AG04450 (cell line): ENCODE measurements at regions not wholly inside any gene's neighbourhood (a gene's known extent, or its start where the extent isn't known, plus 50 kb on each side); places are given as distances from the start of the nearest gene placed in this dataset.

Experiments
- CTCF ChIA-PET: fragments of 300-600, 350-600 bp; formaldehyde crosslinking; extraction: SDS; loops from one replicate; lab custom pipeline; 2022; ENCODE audit warnings: antibody characterized with exemption, inconsistent platforms; lab: Charles Lee
- POLR2A ChIA-PET: fragments of 350-600 bp; formaldehyde crosslinking; extraction: SDS; loops from one replicate; lab custom pipeline; 2021; ENCODE audit warnings: antibody characterized with exemption, inconsistent platforms; lab: Yijun Ruan, JAX
- DNase-seq: peaks from one replicate; pipeline ENCODE4 v3.0.0-alpha.2; 2011; ENCODE audit warnings: low read depth, low spot score
- H3K27ac ChIP-seq: one replicate; pipeline ENCODE4 v1.5.1; 2012; ENCODE audit warnings: low read depth, low read length, control low read depth
- H3K27me3 ChIP-seq: one replicate; pipeline ENCODE4 v1.6.0; 2012; ENCODE audit warnings: low read length; ENCODE audit not compliant: control insufficient read depth, insufficient read depth
- H3K4me3 ChIP-seq: 2 replicates; pipeline ENCODE4 v1.5.1; 2011; ENCODE audit warnings: mild to moderate bottlenecking, low read depth, low read length, control low read depth
- H3K9me3 ChIP-seq: 2 replicates; pipeline ENCODE4 v1.5.1; 2012; ENCODE audit warnings: low read length; ENCODE audit not compliant: control insufficient read depth, insufficient read depth
- TF ChIP-seq, protein P1 (sequence below): IDR thresholded peaks from 2 replicates; pipeline ENCODE4 v1.5.1; 2011; ENCODE audit warnings: low read depth, low read length, control low read depth, inconsistent platforms

DNA sequence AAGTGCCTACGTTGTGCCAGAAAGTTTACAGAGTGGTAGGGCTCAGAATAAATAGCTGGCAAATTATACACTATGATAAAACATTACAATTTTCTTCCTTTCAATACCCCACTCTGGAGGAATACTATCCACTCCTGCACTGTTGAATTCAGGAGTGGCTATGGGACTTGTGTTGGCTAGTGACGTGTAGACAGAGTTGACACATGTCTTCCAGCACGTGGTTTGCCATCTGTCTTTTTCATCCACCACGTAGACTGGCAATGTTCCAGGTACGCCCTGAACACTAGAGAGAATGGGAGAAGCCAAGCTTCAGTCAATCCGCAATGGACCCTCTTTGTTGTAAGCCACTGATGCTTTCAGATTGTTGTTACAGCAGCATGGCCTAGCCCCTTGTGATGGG, 168.8 kb upstream of the RBPJ start:
- Histone ChIP-seq H3K27ac (no peak overlapping the region), H3K27me3 (no peaks in the 10 kb centered on the region), H3K9me3 (no peaks in the 10 kb centered on the region), H3K4me3 (no peak overlapping the region)
- TF ChIP-seq, protein P1, sequence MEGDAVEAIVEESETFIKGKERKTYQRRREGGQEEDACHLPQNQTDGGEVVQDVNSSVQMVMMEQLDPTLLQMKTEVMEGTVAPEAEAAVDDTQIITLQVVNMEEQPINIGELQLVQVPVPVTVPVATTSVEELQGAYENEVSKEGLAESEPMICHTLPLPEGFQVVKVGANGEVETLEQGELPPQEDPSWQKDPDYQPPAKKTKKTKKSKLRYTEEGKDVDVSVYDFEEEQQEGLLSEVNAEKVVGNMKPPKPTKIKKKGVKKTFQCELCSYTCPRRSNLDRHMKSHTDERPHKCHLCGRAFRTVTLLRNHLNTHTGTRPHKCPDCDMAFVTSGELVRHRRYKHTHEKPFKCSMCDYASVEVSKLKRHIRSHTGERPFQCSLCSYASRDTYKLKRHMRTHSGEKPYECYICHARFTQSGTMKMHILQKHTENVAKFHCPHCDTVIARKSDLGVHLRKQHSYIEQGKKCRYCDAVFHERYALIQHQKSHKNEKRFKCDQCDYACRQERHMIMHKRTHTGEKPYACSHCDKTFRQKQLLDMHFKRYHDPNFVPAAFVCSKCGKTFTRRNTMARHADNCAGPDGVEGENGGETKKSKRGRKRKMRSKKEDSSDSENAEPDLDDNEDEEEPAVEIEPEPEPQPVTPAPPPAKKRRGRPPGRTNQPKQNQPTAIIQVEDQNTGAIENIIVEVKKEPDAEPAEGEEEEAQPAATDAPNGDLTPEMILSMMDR, result no peak
- POLR2A ChIA-PET, result no interaction called here
- CTCF ChIA-PET, result interaction anchor here (1.2 kb wide), 1 partner anchor 9 kb away, joined by 3 read pairs; no protein-coding TSS in a partner anchor
- no peak for DNase-seq

DNA sequence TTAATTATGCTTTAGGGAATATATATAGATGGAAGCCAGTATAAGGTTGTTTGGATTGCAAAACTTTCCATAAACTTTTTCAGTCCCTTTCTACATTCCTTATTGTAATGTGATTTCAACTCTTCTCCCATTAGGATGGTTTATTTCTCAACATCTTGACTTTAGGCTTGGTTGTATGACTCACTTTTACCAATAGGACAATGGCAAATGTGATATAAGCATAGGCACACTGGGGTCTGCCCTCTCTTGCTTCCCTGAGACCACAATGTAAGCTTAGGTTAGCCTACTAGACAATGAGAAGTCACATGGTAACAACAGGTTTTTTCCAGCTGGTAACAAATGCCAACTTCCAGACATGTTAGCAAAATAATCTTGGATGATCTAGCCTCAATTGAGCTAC, 163.3 kb upstream of the RBPJ start:
- H3K27ac ChIP-seq, result no peak overlapping the region
- TF ChIP-seq, protein P1, result no peak
- no peak for DNase-seq
- peaks cover 4% of the 10 kb centered on the region for H3K9me3 ChIP-seq
- H3K4me3 ChIP-seq, result no peak overlapping the region
- POLR2A ChIA-PET, result interaction anchor here (0.9 to 2.0 kb wide), 4 partner anchors 14 to 163 kb away, joined by 3 to 6 read pairs (median 3); no protein-coding TSS in a partner anchor
- CTCF ChIA-PET, result interaction anchor here (0.6 kb wide), 1 partner anchor 125 kb away, joined by 5 read pairs; no protein-coding TSS in a partner anchor
- no peaks in the 10 kb centered on the region for H3K27me3 ChIP-seq

DNA sequence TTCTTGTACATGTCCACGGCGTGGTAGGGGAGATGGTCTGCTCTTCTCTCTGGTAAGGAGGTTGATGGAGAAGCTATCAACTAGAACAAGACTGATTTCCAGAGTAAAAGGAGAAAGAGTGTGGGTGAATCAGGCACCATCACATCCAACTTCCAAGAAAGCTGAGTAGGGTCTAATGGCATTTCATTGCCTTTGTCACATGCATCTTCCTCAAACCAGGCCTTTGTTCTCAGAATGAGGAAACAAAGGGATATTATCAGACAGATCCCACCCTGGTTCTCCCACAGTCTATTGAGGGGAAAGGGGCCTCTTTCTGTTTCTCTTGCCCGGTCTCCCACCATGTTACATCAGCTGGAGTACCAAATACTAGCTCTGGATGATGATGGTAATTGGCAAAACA, 160.2 kb upstream of the RBPJ start:
- no peaks in the 10 kb centered on the region for H3K27me3 ChIP-seq
- POLR2A ChIA-PET, result no interaction called here
- TF ChIP-seq, protein P1, result no peak
- peaks cover 4% of the 10 kb centered on the region for H3K9me3 ChIP-seq
- CTCF ChIA-PET, result interaction anchor here (0.9 kb wide), 1 partner anchor 56 kb away, joined by 3 read pairs; no protein-coding TSS in a partner anchor
- H3K27ac ChIP-seq, result no peak overlapping the region
- H3K4me3 ChIP-seq, result no peak overlapping the region
- DNase-seq, result no peak

DNA sequence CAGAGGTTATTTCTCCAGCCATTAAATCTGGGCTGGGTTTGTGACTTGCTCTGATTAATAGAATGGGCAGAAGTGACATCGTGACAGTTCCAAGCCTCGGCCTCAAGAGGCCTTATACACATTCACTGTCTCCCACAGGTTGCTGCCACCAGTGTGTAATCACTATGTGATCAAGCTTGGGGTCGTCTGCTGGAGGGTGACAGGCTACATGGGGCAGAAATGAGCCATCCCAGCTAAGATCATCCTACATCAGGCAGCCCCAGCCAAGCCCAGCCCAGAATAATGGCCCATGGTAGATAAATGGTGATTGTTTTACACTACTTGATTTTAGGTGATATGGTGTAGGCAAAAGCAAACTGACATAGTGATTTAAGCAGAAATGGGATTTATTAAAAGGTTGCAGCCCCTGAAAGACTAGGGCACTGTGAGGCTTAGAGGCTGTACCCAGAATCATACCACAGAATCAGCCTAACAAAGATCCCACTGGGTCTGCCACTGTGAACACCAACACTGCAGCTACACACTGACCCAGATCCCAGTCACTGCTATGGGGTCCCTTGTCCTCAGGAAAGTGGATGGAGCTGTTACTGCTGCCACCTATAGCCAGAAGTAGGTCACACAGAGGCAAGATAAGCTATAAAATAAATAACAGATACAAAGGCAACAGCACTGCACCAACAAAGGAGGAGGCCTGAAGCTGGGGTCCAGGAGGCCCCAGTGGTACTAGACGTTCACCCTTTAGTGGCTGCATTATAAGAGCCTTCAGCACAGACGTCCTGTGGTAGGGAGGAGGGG, 159.6 kb upstream of the RBPJ start:
- ChIA-PET POLR2A (interaction anchor here (2.7 kb wide), 1 partner anchor 11 kb away, joined by 7 read pairs; no protein-coding TSS in a partner anchor), CTCF (interaction anchor here (0.5 to 1.1 kb wide), 3 partner anchors 9 to 298 kb away, joined by 3 read pairs; no protein-coding TSS in a partner anchor)
- DNase-seq, result no peak
- H3K27ac ChIP-seq, result no peak overlapping the region
- peaks cover 4% of the 10 kb centered on the region for H3K9me3 ChIP-seq
- H3K27me3 ChIP-seq, result no peaks in the 10 kb centered on the region
- TF ChIP-seq, protein P1, result 0 out of 2 replicates have a peak, but pooled peaks have one; percentile 7
- H3K4me3 ChIP-seq, result no peak overlapping the region

DNA sequence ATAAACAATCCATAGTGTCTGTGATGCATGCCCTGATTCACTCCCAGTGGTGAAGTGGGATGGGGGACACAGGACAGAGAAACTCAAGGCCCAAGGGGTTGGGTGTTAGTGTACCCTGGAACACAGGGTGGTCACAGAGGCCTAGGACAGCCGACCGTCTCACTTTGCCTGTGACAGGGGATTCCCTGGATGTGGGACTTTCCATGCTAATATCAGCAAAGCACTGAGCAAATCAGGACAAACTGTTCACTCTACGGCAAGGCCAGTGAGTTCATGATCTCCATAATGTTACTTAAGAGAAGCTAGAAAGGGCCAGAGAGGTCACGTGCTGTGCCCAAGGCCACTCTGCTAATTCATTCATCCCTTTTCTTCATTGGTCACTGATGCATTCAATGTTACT, 158.7 kb upstream of the RBPJ start:
- TF ChIP-seq, protein P1, result no peak
- peaks cover 4% of the 10 kb centered on the region for H3K9me3 ChIP-seq
- H3K27ac ChIP-seq, result no peak overlapping the region
- no peak overlapping the region for H3K4me3 ChIP-seq
- ChIA-PET CTCF (interaction anchor here (1.1 kb wide), 1 partner anchor 10 kb away, joined by 3 read pairs; no protein-coding TSS in a partner anchor), POLR2A (interaction anchor here (2.7 kb wide), 1 partner anchor 10 kb away, joined by 7 read pairs; no protein-coding TSS in a partner anchor)
- no peak for DNase-seq
- no peaks in the 10 kb centered on the region for H3K27me3 ChIP-seq
